Adrenal gland (tissue), 5 donors: ENCODE measurements at regions not wholly inside any gene's neighbourhood (a gene's known extent, or its start where the extent isn't known, plus 50 kb on each side); places are given as distances from the start of the nearest gene placed in this dataset.

ENCODE experiments used
- POLR2A ChIP-seq, 2 donors: fragments of 450-650 bp; IDR thresholded peaks; one replicate each; pipeline ENCODE4 v1.6.1; 2017; ENCODE audit warnings: antibody characterized with exemption in 2 of 2, mild to moderate bottlenecking in 2 of 2, moderate library complexity in 1 of 2
- TF ChIP-seq, protein P1 (sequence below), 6 experiments: fragments of 450-650 bp in 4 of 6; fragments of 200-600 bp in 2 of 6; sonication (generic) in 1 of 6; IDR thresholded peaks; 1 replicate in 5 of 6; 2 replicates in 1 of 6; pipeline versions ENCODE4 v1.5.1 to v1.8.0; 2016 to 2021; ENCODE audit warnings: antibody characterized with exemption in 6 of 6, mild to moderate bottlenecking in 2 of 6, moderate library complexity in 1 of 6
- donor health status: DM: no; HTN: no; CAD: no.

DNA sequence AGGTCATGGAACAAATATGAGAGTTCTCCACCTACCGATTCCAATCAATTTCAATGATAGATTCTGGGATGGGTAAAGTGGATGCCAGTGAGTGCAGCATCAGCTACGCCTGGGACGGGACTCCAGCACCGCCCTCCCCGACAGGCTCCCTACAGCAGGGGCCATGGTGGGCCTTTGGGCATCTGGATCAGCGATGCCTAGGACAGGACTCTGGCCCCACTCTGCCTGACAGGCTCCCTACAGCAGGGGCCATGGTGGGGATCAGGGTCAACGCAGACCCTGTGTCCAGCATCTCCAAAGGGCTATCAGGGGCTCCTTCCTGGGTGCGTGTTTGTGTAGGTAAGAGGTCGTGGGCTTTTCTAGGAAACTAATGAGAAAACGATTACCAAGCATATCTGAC is 111.2 kb upstream of the TCERG1L start:
- no peak for TF ChIP-seq POLR2A (IDR thresholded peaks at IDR 0.05)
- TF ChIP-seq, protein P1, sequence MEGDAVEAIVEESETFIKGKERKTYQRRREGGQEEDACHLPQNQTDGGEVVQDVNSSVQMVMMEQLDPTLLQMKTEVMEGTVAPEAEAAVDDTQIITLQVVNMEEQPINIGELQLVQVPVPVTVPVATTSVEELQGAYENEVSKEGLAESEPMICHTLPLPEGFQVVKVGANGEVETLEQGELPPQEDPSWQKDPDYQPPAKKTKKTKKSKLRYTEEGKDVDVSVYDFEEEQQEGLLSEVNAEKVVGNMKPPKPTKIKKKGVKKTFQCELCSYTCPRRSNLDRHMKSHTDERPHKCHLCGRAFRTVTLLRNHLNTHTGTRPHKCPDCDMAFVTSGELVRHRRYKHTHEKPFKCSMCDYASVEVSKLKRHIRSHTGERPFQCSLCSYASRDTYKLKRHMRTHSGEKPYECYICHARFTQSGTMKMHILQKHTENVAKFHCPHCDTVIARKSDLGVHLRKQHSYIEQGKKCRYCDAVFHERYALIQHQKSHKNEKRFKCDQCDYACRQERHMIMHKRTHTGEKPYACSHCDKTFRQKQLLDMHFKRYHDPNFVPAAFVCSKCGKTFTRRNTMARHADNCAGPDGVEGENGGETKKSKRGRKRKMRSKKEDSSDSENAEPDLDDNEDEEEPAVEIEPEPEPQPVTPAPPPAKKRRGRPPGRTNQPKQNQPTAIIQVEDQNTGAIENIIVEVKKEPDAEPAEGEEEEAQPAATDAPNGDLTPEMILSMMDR (IDR thresholded peaks at IDR 0.05) = no peak
